Fibroblast of peridontal ligament (primary cell): ENCODE measurements at regions not wholly inside any gene's neighbourhood (a gene's known extent, or its start where the extent isn't known, plus 50 kb on each side); places are given as distances from the start of the nearest gene placed in this dataset.
A peak's percentile ranks its signal among the peaks of the same experiment; 100 is the strongest.
"Not testable (repeated sequence)": the region's sequence is repeated elsewhere in the genome, so short reads cannot be mapped to it uniquely, and the experiment has no call there.

Source experiments
- DNase-seq: peaks from one replicate; pipeline ENCODE4 v3.0.0-alpha.2; 2010; ENCODE audit errors: extremely low read depth

DNA sequence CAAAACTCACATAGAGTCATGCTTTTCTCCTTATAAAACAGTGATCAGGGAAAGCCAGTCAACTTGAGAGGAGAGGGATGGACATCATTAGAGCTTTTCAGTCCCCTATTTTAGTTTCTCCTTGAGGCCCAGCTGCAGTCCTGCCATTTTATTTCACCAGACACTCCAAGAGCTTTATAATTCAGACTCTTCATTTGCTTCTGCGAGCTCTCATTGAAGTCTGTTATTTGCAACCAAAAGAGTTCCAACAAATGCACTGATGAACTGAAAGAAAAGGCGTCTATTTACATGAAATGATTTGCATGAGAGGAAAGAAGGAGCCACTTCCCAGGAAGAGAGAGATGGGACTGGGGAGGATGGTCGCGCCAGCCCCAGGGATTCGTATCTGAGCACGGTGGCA is 86.8 kb downstream of the NDUFA12 start:
- DNase-seq = no peak

- no peak for DNase-seq
These were observed 93.8 kb downstream of the NDUFA12 start for GRCh38 chr12:94909663-94910062.

DNA sequence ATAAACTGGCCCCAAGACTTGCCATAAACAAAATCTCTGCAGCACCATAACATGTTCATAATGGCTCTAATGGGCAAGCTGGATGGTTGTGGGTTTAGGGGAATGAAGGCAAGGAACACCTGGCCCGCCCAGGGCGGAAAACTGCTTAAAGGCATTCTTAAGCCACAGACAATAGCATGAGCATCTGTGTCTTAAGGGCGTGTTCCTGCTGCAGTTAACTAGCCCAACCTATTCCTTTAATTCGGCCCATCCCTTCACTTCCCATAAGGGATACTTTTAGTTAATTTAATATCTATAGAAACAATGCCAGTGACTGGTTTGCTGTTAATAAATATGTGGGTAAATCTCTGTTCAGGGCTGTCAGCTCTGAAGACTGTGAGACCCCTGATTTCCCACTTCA is 97.7 kb downstream of the NDUFA12 start:
- DNase-seq = not testable (repeated sequence)

DNA sequence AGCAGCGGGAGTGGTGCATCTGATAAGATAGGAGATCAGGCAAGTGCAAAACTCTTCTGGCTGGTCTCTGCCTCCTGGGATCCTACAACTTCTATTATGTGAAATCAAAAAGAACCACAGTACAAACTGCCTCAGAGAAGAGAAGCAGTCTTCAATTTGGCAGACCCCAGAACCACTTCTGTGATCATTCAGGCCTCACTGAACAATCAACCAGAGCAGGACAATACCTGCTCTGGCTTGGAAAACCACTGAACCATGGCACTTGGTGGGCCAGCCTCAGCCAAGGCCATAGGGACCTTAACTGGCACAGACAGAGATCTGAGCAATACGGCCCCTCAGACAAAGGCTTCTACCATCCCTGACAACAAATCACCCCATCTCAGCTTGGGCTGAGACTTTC is 103.0 kb downstream of the NDUFA12 start:
- DNase-seq = no peak

GRCh38 chr12:94898388-94898787 is 105.1 kb downstream of the NDUFA12 start:
- peak; percentile 21 for DNase-seq

GRCh38 chr12:94892544-94893267 is 110.8 kb downstream of the NDUFA12 start:
- no peak for DNase-seq

GRCh38 chr12:94889445-94890210 is 113.9 kb downstream of the NDUFA12 start:
- DNase-seq = no peak

DNA sequence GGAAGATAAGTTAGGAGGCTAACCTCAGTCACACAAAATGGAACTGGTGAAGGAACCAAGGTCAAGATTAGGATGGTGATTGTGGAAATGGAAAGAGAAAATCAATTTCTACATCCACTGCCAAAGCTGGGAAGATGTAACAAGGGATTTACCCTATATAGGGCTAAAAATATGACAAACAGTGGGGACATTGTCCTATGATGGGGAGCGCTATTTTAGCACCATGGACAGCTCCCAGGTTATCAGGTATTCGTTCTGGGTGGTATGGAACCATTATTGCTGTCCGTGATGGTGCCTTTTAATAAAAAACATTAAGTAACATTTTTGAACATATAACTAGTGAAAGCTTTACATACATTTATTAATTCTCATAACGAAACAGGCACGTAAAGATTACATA is 124.0 kb downstream of the NDUFA12 start:
- DNase-seq = no peak

GRCh38 chr12:94875525-94875924 is 128.0 kb downstream of the NDUFA12 start:
- DNase-seq = no peak

- DNase-seq = no peak
These were observed 128.8 kb downstream of the NDUFA12 start for GRCh38 chr12:94874518-94875302.

DNA sequence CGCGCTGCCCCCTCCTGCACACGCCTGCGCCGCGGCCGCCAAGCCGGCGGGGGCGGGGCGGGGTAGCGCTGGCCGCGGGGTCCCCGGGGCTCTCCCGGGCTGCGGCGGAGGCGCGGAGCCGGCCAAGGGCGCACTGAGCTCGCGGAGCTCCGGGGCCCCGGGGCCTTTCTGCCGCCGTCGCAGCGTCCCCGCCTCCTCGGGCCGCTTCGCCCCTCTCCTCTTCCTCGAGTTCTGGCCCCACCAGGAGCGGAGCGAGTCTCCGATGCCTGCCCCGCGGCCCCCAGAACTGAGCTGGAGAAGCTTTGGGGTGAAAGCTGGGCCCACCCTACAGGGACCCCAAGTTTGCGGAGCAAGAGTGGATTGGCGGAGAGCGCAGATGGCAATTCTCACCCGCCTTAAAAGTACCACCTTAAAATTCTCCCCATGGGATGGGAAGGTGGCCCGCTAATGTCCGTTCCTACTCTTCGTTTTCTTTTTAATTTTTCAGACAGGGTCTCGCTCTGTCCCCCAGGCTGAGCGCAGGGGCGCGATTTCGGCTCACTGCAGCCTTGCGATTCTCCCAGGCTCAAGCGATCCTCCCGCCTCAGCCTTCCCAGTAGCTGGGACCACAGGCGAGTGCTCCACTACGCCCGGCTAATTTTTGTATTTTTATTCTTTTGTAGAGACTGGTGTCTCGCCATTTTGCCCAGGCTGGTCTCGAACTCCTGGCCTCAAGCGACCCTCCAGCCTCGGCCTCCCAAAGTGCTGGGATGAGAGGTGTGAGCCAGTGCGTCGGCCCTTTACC is 129.6 kb downstream of the NDUFA12 start:
- DNase-seq = no peak

- no peak for DNase-seq
These were observed 130.3 kb downstream of the NDUFA12 start for GRCh38 chr12:94872971-94873733.

GRCh38 chr12:94872671-94872970 is 130.9 kb downstream of the NDUFA12 start:
- DNase-seq = no peak

GRCh38 chr12:94872007-94872653 is 131.4 kb downstream of the NDUFA12 start:
- DNase-seq = no peak

GRCh38 chr12:94870511-94870910 is 133.0 kb downstream of the NDUFA12 start:
- DNase-seq = no peak

DNA sequence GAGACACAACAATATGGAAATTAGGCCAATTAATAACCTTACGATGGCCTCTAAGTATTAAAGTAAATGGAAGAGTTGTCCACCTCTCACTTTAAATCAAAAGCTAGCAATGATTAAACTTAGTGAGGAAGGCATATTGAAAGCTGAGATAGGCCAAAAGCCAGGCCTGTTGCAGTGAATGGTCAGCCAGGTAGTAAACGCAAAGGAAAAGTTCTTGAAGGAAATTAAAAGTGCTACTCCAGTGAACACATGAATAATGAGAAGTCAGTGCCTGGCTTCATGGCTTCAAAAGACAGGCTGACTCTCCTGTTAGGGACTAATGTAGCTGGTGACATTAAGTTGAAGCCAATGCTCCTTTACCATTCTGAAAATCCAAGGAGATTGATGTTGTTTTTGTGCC is 135.3 kb downstream of the NDUFA12 start:
- DNase-seq = no peak

- no peak for DNase-seq
These were observed 136.2 kb downstream of the NDUFA12 start for GRCh38 chr12:94867066-94867855.

- no peak for DNase-seq
These were observed 138.5 kb downstream of the NDUFA12 start for GRCh38 chr12:94864987-94865386.

- DNase-seq = no peak
These were observed 140.0 kb downstream of the NDUFA12 start for GRCh38 chr12:94863321-94864035.
